ENCODE measurements at regions not wholly inside any gene's neighbourhood (a gene's known extent, or its start where the extent isn't known, plus 50 kb on each side); places are given as distances from the start of the nearest gene placed in this dataset.
A peak's percentile ranks its signal among the peaks of the same experiment; 100 is the strongest.

GRCh38 chr1:5455651-5456050 lies 536.6 kb downstream of the NPHP4 start:
- H3K4me3 ChIP-seq = no peak overlapping the region
- no peaks in the 10 kb centered on the region for H3K27me3 ChIP-seq
- no peaks in the 10 kb centered on the region for H3K36me3 ChIP-seq (replicated peaks in 1 of 2; ENCODE audit: insufficient read depth in 1 of 2, low read depth in 2 of 2)
- peak overlapping the region; percentile 16 to 81 (median 40) for H3K27ac ChIP-seq
- ATAC-seq (no peak), DNase-seq (no peak)
- TF ChIP-seq, protein P1, sequence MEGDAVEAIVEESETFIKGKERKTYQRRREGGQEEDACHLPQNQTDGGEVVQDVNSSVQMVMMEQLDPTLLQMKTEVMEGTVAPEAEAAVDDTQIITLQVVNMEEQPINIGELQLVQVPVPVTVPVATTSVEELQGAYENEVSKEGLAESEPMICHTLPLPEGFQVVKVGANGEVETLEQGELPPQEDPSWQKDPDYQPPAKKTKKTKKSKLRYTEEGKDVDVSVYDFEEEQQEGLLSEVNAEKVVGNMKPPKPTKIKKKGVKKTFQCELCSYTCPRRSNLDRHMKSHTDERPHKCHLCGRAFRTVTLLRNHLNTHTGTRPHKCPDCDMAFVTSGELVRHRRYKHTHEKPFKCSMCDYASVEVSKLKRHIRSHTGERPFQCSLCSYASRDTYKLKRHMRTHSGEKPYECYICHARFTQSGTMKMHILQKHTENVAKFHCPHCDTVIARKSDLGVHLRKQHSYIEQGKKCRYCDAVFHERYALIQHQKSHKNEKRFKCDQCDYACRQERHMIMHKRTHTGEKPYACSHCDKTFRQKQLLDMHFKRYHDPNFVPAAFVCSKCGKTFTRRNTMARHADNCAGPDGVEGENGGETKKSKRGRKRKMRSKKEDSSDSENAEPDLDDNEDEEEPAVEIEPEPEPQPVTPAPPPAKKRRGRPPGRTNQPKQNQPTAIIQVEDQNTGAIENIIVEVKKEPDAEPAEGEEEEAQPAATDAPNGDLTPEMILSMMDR (IDR thresholded peaks at IDR 0.05) = no peak
- TF ChIP-seq POLR2A (IDR thresholded peaks at IDR 0.05) = no peak
- 21 to 27% methylated on average over 8 of the region's 8 CpGs for WGBS, 2 donors
- intact Hi-C loops (cut with DNase I) = no loop called here
- peaks cover 63% of the 10 kb centered on the region for H3K4me1 ChIP-seq
- no peaks in the 10 kb centered on the region for H3K9me3 ChIP-seq

DNA sequence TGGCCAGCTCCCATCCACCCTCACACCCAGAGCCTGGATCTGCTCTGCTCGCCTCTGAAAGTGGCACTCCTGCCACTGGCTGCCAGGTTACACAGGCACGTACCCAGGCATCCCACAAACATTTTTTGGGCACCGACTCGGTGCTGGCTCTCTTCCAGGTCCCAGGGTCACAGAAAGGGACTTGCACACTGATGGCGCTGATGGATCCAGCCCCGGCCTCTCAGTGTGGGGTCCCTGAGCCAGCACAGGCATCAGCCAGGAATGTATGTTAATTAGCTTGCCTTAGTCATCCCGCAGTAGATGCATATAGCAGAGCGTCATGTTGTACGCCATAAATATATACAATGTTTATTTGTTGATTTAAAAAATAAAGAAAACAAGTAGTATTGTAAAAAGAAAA lies 537.2 kb downstream of the NPHP4 start:
- Histone ChIP-seq H3K27me3 (no peaks in the 10 kb centered on the region), H3K36me3 (replicated peaks in 1 of 2; ENCODE audit: insufficient read depth in 1 of 2, low read depth in 2 of 2) (no peaks in the 10 kb centered on the region), H3K27ac (peak overlapping the region in 3 of 4 donors; percentile 16 to 81 (median 56)), H3K4me1 (peaks cover 61% of the 10 kb centered on the region), H3K4me3 (no peak overlapping the region), H3K9me3 (no peaks in the 10 kb centered on the region)
- DNase-seq = peak; percentile 44 to 67 (median 54)
- intact Hi-C loops (cut with DNase I) = no loop called here
- no peak for TF ChIP-seq POLR2A (IDR thresholded peaks at IDR 0.05)
- TF ChIP-seq, protein P1 (IDR thresholded peaks at IDR 0.05) = no peak
- peak; percentile 38 for ATAC-seq
- 26 to 28% methylated on average over 9 of the region's 9 CpGs for WGBS, 2 donors

DNA sequence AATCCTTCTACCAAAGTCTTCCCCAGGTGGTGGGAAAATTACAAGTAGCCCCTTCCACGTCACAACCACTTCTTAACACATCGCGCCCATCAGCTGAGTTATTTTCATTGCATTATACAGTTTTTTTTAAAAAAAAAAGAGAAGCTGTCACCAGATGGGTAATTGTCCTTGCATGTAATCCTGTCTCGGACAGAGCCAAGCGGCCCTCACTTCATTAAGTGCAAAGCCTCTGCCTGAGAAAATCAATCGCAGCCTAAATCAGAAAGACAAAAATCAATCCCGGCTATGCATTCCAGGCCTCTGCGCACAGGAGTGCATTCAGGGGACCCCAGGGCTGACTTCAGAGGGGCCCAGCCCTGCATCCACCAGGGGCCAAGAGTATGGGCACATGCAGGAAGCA lies 538.9 kb downstream of the NPHP4 start:
- peak overlapping the region in 2 of 4 donors; percentile 39 to 81 for H3K27ac ChIP-seq
- intact Hi-C loops (cut with DNase I) = no loop called here
- ATAC-seq (no peak), DNase-seq (no peak)
- peaks cover 47% of the 10 kb centered on the region for H3K4me1 ChIP-seq
- H3K36me3 ChIP-seq (replicated peaks in 1 of 2; ENCODE audit: insufficient read depth in 1 of 2, low read depth in 2 of 2) = no peaks in the 10 kb centered on the region
- no peak overlapping the region for H3K4me3 ChIP-seq
- 61 to 71% methylated on average over 7 to 8 of the region's 8 CpGs for WGBS, 2 donors
- no peaks in the 10 kb centered on the region for H3K9me3 ChIP-seq
- no peak for TF ChIP-seq POLR2A (IDR thresholded peaks at IDR 0.05)
- TF ChIP-seq, protein P1 (IDR thresholded peaks at IDR 0.05) = no peak
- no peaks in the 10 kb centered on the region for H3K27me3 ChIP-seq

- DNase-seq (no peak), ATAC-seq (no peak)
- no peaks in the 10 kb centered on the region for H3K36me3 ChIP-seq (replicated peaks in 1 of 2; ENCODE audit: insufficient read depth in 1 of 2, low read depth in 2 of 2)
- H3K4me3 ChIP-seq = no peak overlapping the region
- intact Hi-C loops (cut with DNase I) = no loop called here
- WGBS, 2 donors = 68 to 70% methylated on average over 11 of the region's 11 CpGs
- H3K4me1 ChIP-seq = peaks cover 36% of the 10 kb centered on the region
- TF ChIP-seq, protein P1 (IDR thresholded peaks at IDR 0.05) = no peak
- no peak for TF ChIP-seq POLR2A (IDR thresholded peaks at IDR 0.05)
- H3K9me3 ChIP-seq = no peaks in the 10 kb centered on the region
- H3K27ac ChIP-seq = no peak overlapping the region
- no peaks in the 10 kb centered on the region for H3K27me3 ChIP-seq
Observed at GRCh38 chr1:5451671-5452070, 540.6 kb downstream of the NPHP4 start.

- TF ChIP-seq POLR2A (IDR thresholded peaks at IDR 0.05) = no peak
- TF ChIP-seq, protein P1 (IDR thresholded peaks at IDR 0.05) = no peak
- ATAC-seq (no peak), DNase-seq (no peak)
- H3K27me3 ChIP-seq = no peaks in the 10 kb centered on the region
- peaks cover 12% of the 10 kb centered on the region for H3K4me1 ChIP-seq
- H3K9me3 ChIP-seq = no peaks in the 10 kb centered on the region
- H3K36me3 ChIP-seq (replicated peaks in 1 of 2; ENCODE audit: insufficient read depth in 1 of 2, low read depth in 2 of 2) = no peaks in the 10 kb centered on the region
- no peak overlapping the region for H3K4me3 ChIP-seq
- intact Hi-C loops (cut with DNase I) = no loop called here
- no peak overlapping the region for H3K27ac ChIP-seq
- 54 to 66% methylated on average over 6 of the region's 6 CpGs for WGBS, 2 donors
Observed at GRCh38 chr1:5448486-5448885, 543.7 kb downstream of the NPHP4 start.

Data from body of pancreas (tissue), 4 donors.